Hypothalamus (tissue), 51 donors: ENCODE measurements at regions not wholly inside any gene's neighbourhood (a gene's known extent, or its start where the extent isn't known, plus 50 kb on each side); places are given as distances from the start of the nearest gene placed in this dataset.

ENCODE experiments used
- DNase-seq, 51 donors: peaks; one replicate each; lab custom pipeline; 2025; lab: John Stamatoyannopoulos, UW

DNA sequence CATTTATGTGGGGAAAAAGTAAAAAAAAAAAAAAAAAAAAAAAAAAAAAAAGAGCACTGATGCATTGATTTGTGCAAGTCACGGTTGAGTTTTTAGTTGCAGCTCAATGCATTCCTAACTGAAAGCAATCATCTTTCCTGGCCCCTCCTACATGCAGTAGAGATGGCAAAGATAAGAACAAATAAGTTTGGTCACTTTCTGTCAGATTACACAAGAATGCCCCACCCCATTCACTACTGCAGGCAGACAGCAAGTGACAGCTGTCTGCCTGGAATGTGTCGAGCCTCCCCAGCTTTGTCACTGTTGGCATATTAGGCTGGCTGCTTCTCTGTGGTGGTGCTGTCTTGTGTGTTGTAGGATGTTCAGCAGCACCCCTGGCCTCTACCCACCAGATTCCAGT is 243.5 kb downstream of the FOXL1 start:
- no peak for DNase-seq

DNA sequence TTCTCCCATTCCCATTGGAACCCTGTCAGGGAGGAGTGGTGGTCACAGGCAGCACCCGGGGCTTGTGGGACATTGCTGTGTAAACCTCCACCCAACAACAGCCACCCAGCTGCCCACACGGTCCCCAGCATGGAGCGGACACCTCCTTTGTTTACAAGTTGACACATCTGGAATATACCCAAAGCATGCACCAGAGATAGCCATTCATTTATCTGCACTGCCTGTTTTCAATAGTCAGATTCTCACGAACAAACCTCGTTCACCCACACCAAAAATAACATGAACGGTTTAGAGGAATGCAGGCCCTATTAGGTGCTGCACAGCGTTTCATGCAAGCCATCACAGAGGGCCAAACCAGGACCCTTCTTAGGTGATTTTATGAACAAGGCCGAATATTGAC is 244.8 kb downstream of the FOXL1 start:
- no peak for DNase-seq

DNA sequence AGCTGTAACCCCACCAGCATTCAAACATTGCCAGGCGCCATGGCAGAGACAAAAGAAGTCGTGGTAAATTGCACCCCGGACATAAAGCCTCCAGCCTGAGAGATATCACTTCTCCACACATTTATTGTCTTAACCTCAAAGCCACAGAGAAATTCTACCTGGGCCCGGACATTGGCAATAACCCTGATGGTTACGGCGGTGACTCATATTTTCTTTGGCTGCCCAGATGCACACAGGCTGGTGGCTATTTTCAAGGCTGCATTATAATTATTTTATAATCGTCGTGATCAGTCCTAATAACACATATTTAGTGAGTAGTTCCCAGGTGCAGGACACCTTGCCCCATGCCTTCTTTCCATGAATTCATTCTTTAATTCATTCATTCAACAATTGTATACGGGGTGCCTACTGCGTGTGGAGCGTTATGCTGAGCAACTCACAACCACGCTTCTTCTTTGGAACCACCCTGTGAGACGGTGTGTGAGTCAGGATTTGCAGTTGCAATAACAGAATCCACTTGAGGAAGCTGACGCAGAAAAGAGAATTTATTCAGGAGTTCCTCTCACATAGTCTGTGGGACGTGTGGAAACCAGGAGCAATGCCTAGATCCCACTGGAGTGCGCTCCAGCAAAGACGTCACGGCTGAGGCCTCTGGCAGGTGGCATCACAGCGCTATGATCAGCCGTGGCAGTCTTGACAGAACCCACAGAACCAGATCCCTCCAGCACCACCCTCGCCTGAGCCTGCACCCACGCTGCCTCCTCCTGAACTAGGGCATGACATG is 245.7 kb downstream of the FOXL1 start:
- peak in 1 of 51 donors; percentile 12 for DNase-seq

DNA sequence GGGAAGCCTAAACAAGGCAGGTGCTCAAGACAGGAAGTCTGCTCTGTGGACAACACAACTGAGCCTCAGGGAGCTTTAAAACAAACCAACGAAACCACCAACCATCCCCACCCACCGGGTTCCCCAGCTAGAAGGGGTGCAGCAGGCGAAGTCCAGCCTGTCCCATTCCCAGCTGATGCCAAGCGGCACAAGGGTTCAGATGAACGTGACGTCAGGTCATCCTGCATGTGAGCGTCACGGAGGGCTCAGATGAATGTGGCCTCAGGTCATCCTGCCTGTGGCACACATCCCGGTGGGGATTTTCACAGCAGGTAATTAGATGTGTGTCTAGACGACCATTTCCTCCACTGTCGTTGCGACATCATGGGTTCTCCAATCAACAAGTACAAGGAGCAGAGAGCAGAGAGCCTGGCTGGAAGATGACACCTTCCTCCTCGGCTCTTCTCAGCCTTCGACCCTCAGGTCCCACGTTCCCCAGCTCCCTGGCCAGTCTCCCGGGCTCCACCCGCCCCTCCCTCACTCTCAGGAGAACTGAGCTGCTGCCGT is 246.5 kb downstream of the FOXL1 start:
- no peak for DNase-seq

DNA sequence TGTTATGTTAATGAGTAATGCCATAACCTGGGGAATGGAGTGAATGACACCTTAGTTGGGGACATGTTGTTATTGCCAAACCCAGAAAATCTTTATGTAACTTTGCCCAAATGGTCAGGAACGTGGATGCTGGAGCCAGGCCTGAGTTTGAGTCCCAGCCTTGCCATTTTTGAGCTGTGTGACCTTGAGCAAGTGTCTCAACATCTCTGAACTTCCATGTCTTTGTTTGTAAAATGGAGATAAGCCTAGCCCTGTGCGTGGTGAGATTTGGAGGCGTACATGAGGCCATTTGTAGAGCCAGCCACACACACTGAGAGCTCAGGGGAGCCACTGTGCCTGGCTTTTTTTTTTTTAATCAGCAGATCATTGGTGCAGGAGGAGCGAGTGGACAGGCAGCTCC is 247.3 kb downstream of the FOXL1 start:
- DNase-seq: no peak

DNA sequence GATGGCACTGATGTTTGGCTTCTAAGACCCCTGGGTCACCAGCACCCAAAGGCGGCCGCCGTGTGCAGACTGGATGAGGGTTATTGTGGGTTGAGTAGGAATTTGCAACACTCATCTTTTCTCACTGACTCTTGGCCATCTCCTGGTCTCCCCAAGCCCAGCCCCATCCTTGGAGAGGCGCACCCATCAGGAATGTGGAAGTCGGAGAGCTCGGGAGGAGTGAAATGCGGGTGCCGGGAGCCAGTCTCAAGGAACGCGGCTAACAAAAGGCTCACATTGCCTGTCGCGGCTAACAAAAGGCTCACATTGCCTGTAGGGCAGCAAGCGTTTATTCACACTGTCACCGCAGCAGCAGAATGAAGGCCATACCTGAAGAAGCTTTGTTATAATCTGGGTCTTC is 248.6 kb downstream of the FOXL1 start:
- DNase-seq: no peak

DNA sequence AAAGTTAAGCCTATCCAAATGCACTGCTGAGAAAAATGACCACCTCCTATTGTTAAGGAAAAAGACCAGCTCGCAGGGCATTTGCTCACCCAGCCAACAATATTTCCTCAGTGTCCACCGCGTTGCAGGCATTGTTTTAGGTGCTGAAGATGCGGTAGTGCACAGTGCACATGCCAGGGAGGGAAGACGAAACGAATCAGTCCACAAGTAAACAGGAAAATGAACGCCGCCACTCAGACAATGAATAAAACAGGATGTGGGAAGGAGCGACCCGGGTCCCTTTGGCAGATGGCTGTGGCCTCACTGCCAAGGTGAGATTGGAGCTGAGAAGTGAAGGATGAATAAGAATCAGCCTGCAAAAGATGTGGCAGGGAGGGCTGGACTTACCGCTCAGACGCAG is 249.2 kb downstream of the FOXL1 start:
- DNase-seq: no peak

DNA sequence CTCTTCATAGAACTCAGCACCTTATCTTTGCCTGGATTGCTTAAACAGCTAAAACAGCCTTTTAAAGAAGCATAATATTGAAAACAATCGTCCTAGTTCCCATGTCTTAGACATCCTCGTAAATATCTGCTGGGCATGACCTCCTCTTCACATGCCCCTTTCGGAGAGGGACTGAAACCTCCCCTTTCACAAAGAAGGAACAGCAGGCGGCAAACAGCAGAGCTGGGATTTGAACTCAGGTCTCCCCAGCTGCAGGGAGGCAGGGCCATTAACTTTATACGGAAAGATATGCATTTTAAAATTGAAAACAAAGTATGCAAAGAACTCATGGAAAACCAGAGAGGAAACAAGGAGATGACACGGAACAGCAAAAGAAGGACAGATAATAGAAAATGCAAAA is 249.9 kb downstream of the FOXL1 start:
- DNase-seq: no peak

DNA sequence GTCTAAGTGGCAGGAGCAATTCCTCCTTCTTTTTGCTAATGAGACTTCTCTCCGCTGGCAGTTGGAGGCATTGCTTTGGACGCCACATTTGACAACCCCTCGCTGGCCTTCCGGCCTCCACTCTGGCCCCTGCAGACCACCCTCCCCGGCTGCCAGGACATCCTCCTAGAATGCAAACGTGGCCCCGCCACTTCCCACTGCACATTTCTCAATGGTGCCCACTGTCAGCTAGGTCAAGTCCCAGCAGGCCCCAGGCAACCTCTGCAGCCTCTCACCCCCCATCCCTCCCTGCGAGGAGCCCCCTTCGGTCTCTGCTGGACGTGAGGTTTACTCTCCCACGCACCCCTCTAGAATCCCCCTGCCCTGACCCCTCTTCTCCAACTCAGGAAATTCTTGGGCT is 250.3 kb downstream of the FOXL1 start:
- no peak for DNase-seq

DNA sequence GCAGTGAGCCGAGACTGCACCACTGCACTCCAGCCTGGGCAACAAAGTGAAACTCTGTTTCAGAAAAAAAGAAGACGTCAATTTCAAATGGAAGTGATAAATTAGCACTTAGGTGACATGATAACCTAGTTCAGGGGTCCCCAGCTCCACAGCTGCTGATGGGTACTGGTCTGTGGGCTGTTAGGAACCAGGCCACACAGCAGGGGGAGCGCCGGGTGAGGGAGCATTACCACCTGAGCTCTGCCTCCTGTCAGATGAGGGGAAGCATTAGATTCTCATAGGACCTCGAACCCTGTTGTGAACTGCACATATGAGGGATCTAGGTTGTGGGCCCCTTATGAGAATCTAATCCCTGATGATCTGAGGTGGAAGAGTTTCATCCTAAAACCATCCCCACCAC is 253.0 kb downstream of the FOXL1 start:
- no peak for DNase-seq

DNA sequence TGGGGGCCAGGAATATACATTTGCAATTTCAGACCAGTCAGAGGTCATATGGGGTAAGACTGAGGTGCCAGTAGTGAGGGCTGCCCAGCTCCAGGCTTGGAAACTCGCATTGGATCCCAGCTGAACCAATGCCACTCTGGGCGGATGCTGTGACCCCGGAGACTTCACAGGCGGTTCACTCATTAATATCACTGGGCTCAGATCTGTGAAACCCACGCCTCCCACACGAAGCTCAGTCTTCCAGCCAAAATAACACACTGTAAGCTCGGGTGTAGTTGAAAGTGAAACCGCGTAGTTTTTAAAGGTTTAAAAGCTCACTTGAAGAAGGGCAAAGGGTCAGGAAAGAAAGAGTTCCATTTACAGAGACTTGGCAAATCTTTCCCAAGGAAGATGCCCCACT is 254.8 kb downstream of the FOXL1 start:
- no peak for DNase-seq

DNA sequence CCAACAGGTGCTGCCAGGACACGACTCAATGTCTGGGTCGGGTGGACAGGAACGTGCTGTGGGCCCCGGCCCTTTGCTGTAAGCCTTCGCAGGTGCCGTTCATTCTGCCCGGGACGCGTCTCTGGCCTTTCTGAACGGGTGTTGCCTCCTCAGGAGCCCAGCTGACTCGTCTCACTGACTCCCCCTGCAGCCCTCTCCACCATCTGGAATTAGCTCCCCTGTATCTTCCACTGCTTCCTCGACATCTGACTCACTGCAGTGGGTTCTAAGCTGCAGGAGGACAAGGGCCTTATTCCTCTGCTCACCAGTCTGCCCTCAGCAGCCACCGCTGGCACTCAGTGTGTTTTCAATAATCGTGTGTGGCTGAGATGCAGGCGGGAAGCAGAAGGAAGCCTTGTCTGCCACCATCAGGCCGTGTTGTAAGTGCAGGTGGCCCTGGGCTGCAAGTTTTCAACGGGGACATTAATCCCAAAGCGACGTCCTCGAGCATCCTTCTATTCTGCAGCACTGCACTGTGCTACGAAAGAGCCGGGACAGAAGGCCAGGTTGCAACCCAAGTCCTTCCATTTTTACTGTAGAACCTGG is 256.2 kb downstream of the FOXL1 start:
- no peak for DNase-seq

DNA sequence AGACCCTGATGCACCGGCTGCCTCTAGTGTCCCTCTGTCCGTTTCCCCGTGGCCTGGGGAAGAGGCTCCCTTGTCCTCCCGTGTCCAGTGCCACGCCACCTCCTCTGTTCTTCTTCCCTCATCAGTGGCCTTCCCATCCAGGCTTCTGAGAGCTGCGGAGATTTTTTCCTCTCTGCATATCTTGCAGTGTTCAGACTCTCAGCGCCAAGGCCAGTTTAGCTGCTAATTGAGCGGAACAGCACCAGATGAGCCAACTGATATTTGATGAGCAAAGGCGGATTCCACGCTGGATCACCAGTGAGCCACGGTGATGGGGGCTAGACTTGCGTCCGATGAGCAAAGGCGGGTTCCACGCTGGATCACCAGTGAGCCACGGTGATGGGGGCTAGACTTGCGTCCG is 257.6 kb downstream of the FOXL1 start:
- no peak for DNase-seq

DNA sequence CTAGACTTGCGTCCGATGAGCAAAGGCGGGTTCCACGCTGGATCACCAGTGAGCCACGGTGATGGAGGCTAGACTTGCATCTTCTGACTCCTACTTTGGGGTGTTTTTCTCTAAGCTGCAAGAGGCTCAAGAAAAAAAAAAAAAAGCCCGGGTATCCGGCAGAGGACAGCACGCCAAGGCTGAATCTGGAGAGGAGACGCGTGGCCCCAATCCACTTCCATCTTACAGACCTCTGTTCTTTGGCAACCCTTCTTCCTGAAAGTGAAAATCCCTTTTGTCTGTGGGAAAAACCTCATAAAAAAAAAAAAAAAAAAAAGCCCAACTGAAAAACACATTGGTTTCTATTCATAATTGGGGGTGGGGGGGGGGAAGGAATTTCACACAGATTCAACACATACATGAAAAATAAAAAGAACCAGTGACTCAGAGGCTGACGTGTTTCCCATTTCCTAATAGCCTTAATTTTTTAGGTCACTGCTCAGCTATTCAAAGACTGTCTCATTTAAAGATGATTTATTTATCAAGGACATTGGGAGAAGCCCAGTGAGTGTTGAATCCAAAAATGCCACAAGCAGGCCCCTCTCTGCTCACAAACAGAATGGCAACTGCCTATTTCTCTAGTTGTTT is 258.3 kb downstream of the FOXL1 start:
- no peak for DNase-seq

DNA sequence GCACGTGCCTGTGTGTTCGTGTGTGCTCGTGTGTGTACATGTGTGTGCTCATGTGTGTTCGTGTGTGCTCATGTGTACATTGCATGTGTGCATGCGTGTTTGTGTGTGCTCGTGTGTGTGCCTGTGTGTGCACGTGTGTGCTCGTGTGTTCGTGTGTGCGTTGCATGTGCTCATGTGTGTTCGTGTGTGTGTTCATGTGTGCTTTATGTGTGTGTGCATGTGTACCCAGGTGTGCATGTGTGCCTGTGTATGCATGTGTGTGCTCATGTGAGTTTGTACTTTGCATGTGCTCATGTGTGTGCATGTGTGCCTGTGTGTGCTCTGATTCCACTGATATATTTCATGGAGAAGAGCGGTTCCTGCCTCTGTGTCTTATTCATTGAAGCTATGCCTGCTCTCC is 265.5 kb downstream of the FOXL1 start:
- DNase-seq: no peak

DNA sequence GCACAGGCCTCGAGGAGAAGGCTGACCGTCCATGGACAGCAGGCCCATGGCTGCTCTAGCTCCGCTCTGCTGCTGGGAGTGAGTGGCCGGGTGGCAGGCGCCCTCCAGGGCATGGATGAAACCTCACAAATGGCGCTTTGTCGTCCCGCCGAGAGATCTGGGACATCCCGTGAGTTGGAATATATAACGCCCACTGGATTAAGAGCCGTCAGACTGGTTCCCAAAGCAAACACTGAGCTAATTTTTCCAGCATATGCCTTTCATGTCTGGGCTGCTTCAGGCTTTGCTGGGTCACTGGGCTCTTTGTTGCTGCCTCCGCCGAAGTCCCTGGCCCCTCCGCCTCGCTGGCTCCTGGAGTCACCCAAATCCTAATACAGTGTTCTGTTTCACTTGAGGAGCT is 266.3 kb downstream of the FOXL1 start:
- no peak for DNase-seq

DNA sequence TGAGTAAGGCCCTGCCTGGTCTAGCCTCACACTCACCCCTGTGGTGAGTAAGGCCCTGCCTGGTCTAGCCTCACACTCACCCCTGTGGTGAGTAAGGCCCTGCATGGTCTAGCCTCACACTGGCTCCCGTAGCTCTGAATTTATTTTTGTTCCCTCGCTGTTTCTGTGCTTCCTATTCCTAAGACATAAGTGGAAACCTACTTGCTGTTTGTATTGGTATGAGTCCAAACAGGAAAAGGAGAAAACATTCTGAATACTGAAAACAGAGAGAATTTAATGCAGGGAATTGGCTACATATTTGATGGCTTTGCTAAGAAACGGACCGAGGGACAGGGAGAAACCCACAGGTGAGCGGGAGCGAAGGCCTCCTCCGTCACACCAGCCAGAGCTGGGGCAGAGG is 267.8 kb downstream of the FOXL1 start:
- no peak for DNase-seq

DNA sequence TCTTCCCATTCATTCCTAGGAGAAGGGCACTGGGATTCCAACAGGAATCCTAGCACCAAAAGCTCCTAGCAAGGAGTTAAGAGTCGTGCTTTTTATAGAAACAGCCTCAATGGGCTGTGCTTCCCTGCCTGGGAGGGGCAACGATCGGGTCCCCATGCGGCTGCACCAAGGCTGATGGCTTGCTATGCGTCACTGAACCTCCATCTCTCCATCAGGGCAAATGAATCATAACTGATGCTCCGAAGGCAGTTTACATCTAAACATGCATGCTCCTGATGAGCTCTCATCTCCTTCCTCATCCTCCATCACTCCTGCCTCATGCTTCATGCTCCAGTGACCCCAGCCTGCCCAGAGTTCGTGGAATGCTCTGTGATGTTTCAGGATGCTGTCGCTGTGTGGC is 270.5 kb downstream of the FOXL1 start:
- DNase-seq: no peak

DNA sequence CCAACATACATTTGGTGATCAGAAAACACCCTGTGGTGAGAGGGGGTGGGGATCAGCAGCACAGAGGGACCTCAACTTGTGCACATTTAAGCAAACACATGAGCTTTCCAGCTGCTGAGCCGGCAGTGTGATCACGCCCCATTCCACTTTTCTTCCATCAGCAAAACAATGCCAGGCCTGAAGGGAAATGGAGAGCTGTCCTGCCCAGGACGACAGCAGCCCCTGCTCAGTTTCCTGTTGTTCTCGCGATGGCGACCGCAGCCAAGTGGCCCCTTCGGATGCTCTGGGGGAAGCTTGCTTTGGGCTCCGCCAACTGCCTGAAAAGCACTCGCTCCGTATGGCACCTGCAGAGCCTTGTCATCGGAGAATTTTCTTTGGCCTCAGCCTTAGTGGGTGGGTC is 272.3 kb downstream of the FOXL1 start:
- DNase-seq: no peak

DNA sequence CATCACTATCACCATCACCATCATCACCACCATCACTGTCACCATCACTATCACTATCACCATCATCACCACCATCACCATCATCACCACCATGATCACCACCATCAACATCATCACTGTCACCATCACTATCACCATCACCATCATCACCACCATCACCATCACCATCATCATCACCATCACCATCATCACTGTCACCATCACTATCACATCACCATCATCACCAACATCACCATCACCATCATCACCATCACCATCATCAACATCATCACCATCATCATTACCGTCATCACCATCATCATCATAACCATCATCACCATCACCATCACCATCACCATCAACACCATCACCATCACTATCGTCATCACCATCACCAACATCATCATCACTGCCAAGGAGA is 273.8 kb downstream of the FOXL1 start:
- DNase-seq: no peak

DNA sequence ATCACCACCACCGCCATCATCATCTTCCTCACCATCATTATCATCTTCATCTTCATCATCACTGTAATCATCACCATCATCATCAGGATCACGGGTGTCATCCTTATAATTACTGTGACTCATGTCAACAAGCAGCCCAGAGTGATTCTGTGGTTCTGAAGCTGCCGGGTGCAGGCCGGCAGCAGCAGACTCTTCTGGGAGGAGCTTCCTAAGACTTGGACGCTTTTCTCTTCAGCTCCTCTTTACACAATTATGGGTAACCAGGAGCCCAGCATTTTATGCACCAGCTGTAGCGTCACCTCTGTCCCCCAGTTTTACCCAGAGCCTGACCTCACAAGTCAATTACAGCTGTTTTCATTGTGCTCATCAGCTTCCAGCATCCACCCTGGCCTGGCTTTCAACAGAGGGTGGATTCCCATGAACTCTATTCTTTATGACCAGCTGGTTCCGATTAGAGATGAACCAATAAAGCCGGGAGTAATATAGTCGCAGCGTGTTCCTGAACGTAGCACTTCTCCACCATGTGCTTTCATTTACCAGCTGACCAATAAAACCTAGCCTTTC is 275.8 kb downstream of the FOXL1 start:
- no peak for DNase-seq
